ENCODE measurements at regions not wholly inside any gene's neighbourhood (a gene's known extent, or its start where the extent isn't known, plus 50 kb on each side); places are given as distances from the start of the nearest gene placed in this dataset.

DNA sequence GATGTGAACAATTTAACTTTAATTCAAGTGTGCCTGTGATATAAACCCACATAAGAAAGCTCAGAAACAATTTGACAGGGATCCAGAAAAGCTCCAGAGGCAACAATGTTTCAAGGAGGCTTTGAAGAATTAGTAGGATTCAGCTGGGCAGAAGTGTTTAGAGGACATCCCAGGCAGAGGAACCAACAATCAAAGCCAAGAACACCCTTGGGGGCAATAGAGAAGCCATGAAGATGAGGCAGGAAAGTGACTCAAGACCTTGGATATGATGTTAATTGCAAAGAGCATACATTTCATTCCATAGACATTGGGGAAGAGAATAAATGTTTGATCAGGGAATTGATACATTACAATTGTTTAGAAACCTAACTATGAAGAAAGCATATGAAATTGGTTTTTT, 280.3 kb downstream of the LTN1 start:
- no peak overlapping the region for H3K4me3 Mint-ChIP-seq
- ChIA-PET POLR2A (no interaction called here), CTCF (no interaction called here)
- no peaks in the 10 kb centered on the region for H3K4me1 Mint-ChIP-seq
- H3K27ac Mint-ChIP-seq: no peak overlapping the region
- ATAC-seq (no peak), DNase-seq (ENCODE audit: low spot score) (no peak)
- H3K9me3 Mint-ChIP-seq: peaks cover 8% of the 10 kb centered on the region
- no peak for TF ChIP-seq ATF1 (CRISPR knock-in tag; IDR thresholded peaks at IDR 0.05)
- TF ChIP-seq ZNF263 (CRISPR knock-in tag; IDR thresholded peaks at IDR 0.05; ENCODE audit: low read depth): no peak
- no peak for TF ChIP-seq SMAD4 (CRISPR knock-in tag; IDR thresholded peaks at IDR 0.05)
- TF ChIP-seq TEAD1 (CRISPR knock-in tag; IDR thresholded peaks at IDR 0.05): no peak
- TF ChIP-seq, protein P1, sequence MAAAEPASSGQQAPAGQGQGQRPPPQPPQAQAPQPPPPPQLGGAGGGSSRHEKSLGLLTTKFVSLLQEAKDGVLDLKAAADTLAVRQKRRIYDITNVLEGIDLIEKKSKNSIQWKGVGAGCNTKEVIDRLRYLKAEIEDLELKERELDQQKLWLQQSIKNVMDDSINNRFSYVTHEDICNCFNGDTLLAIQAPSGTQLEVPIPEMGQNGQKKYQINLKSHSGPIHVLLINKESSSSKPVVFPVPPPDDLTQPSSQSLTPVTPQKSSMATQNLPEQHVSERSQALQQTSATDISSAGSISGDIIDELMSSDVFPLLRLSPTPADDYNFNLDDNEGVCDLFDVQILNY (CRISPR knock-in tag; IDR thresholded peaks at IDR 0.05): no peak
- no peak for TF ChIP-seq SP1 (CRISPR knock-in tag; conservative IDR thresholded peaks at IDR 0.05)
- TF ChIP-seq, protein P2, sequence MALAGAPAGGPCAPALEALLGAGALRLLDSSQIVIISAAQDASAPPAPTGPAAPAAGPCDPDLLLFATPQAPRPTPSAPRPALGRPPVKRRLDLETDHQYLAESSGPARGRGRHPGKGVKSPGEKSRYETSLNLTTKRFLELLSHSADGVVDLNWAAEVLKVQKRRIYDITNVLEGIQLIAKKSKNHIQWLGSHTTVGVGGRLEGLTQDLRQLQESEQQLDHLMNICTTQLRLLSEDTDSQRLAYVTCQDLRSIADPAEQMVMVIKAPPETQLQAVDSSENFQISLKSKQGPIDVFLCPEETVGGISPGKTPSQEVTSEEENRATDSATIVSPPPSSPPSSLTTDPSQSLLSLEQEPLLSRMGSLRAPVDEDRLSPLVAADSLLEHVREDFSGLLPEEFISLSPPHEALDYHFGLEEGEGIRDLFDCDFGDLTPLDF (CRISPR knock-in tag; IDR thresholded peaks at IDR 0.05): no peak
- TF ChIP-seq, protein P3, sequence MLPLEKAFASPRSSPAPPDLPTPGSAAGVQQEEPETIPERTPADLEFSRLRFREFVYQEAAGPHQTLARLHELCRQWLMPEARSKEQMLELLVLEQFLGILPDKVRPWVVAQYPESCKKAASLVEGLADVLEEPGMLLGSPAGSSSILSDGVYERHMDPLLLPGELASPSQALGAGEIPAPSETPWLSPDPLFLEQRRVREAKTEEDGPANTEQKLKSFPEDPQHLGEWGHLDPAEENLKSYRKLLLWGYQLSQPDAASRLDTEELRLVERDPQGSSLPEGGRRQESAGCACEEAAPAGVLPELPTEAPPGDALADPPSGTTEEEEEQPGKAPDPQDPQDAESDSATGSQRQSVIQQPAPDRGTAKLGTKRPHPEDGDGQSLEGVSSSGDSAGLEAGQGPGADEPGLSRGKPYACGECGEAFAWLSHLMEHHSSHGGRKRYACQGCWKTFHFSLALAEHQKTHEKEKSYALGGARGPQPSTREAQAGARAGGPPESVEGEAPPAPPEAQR (CRISPR knock-in tag; IDR thresholded peaks at IDR 0.05): no peak
- no peak for TF ChIP-seq NR2C2 (CRISPR knock-in tag; IDR thresholded peaks at IDR 0.05)
- no peak for TF ChIP-seq ZNF425 (CRISPR knock-in tag; conservative IDR thresholded peaks at IDR 0.05)
- TF ChIP-seq, protein P4, sequence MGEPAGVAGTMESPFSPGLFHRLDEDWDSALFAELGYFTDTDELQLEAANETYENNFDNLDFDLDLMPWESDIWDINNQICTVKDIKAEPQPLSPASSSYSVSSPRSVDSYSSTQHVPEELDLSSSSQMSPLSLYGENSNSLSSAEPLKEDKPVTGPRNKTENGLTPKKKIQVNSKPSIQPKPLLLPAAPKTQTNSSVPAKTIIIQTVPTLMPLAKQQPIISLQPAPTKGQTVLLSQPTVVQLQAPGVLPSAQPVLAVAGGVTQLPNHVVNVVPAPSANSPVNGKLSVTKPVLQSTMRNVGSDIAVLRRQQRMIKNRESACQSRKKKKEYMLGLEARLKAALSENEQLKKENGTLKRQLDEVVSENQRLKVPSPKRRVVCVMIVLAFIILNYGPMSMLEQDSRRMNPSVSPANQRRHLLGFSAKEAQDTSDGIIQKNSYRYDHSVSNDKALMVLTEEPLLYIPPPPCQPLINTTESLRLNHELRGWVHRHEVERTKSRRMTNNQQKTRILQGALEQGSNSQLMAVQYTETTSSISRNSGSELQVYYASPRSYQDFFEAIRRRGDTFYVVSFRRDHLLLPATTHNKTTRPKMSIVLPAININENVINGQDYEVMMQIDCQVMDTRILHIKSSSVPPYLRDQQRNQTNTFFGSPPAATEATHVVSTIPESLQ (CRISPR knock-in tag; IDR thresholded peaks at IDR 0.05): no peak
- TF ChIP-seq ZNF232 (CRISPR knock-in tag; IDR thresholded peaks at IDR 0.05): no peak
- no peak for TF ChIP-seq SOX15 (CRISPR knock-in tag; IDR thresholded peaks at IDR 0.05)
- no peaks in the 10 kb centered on the region for H3K27me3 Mint-ChIP-seq (ENCODE audit: low read depth)
- H3K36me3 Mint-ChIP-seq: no peaks in the 10 kb centered on the region

DNA sequence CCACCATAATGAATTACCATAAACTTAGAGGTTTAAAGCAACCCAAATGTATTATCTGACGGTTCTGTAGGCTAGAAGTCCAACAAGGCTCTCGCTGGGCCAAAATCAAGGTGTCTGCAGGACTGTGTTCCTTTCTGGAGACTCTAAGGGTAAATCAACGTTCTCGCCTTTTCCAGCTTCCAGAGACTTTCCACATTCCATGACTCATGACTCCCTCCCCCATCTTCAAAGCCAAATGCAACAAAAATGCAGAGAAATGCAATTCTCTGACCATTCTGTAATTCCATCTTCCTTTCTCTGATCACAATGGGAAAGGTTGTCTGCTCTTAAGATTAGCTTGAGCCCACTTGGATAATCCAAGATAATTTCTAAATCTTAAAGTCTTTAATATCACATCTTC, 287.1 kb downstream of the LTN1 start:
- TF ChIP-seq EMX1 (CRISPR knock-in tag; IDR thresholded peaks at IDR 0.05): no peak
- TF ChIP-seq, protein P5, sequence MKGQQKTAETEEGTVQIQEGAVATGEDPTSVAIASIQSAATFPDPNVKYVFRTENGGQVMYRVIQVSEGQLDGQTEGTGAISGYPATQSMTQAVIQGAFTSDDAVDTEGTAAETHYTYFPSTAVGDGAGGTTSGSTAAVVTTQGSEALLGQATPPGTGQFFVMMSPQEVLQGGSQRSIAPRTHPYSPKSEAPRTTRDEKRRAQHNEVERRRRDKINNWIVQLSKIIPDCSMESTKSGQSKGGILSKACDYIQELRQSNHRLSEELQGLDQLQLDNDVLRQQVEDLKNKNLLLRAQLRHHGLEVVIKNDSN (CRISPR knock-in tag; IDR thresholded peaks at IDR 0.05): no peak
- TF ChIP-seq, protein P4 (CRISPR knock-in tag; IDR thresholded peaks at IDR 0.05): no peak
- no peak for TF ChIP-seq ZNF232 (CRISPR knock-in tag; IDR thresholded peaks at IDR 0.05)
- TF ChIP-seq PRDM15 (CRISPR knock-in tag; IDR thresholded peaks at IDR 0.05): no peak
- TF ChIP-seq NFYB (CRISPR knock-in tag; conservative IDR thresholded peaks at IDR 0.05; ENCODE audit: low read depth): no peak
- TF ChIP-seq, protein P6, sequence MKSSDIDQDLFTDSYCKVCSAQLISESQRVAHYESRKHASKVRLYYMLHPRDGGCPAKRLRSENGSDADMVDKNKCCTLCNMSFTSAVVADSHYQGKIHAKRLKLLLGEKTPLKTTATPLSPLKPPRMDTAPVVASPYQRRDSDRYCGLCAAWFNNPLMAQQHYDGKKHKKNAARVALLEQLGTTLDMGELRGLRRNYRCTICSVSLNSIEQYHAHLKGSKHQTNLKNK (CRISPR knock-in tag; IDR thresholded peaks at IDR 0.05): no peak
- no peak for TF ChIP-seq SOX15 (CRISPR knock-in tag; IDR thresholded peaks at IDR 0.05)
- Mint-ChIP-seq H3K4me1 (no peaks in the 10 kb centered on the region), H3K36me3 (peaks cover 10% of the 10 kb centered on the region), H3K9me3 (peaks cover 32% of the 10 kb centered on the region), H3K27me3 (ENCODE audit: low read depth) (no peaks in the 10 kb centered on the region), H3K4me3 (no peak overlapping the region), H3K27ac (no peak overlapping the region)
- DNase-seq (ENCODE audit: low spot score) (no peak), ATAC-seq (no peak)
- POLR2A ChIA-PET: no interaction called here
- CTCF ChIA-PET: no interaction called here
